Activated CD4-positive, CD25-positive, alpha-beta regulatory T cell treated with anti-CD3 and anti-CD28 coated beads, Interleukin-2, amount 50 U/mL, for 16 hours (primary cell): ENCODE measurements at regions not wholly inside any gene's neighbourhood (a gene's known extent, or its start where the extent isn't known, plus 50 kb on each side); places are given as distances from the start of the nearest gene placed in this dataset.

ENCODE experiments used
- DNase-seq: peaks from one replicate; pipeline ENCODE4 v3.0.0-alpha.2; 2020; ENCODE audit warnings: low read depth, low spot score

DNA sequence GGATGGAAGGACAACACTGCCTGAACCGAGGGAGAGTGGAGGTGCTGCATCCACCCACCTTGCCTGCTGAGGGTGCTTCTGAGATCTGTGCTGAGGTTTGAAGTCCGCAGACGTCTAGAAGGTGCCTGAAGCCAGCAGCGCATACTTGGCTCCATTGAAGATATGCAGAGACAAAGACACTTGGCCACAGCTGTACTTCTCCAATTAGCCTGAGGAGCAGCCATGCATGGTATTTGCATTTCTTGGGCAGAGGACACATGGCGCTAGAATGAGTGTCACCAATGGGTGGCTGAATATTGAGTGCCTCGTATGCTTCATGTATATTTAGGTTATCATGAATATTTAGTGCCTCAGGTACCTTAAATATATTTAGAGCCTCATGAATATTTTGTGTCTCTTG lies 128.7 kb upstream of the ATP6AP2 start:
- DNase-seq, result no peak

DNA sequence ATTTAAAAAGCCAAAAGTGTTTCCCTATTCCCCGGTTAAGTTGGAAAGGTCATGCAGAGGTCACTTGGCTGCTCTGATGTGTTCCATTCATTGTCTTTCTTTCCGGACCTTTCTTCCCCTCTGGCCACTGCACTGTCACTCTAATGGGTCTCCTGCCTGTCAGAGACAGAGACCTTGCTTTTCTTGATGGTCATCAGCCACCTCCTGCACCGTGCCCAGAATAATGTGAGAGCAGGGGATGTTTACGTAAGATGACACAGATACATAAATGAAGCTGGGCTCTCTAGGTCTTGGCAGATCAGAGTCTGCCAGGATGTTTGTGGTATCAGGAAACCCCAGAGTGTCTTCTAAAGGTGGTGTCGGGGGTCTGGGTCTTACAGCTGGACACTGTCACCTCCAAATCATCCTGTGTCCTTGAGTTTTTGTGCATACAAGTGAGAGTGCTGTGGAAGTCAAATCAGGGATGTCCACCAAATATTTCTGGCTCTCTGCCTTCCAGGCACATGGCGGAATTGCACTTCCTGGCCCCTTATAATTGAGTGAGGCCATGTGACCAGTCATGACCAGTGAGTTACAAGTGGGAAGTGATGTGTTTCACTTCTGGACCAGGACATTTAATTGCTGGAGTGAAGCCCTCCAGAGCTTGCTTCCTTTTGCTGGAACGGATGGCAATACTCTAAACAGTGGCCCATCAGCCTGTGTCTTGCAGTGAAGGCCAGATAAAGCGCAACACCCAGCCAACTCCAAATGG lies 130.6 kb upstream of the ATP6AP2 start:
- DNase-seq, result no peak

DNA sequence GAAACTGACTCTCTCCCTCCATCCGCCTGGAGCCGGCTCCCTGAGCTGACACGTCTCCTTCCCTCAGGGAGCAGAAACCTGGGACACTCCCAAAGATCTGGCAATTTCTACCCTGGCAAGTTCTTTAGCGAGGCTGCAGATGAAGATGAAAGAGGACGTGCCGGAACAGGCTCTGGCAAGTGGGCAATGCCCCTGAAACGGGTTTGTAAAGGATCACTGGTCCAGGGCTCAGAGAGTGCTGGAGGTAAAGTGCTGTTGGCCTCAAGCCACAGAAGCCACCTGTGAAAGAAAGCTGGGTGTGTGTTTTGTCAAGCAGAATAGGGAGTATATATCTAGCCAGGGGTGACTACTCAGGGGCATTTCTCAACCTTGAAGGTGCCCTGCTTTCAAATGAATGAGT lies 131.4 kb upstream of the ATP6AP2 start:
- DNase-seq, result no peak

DNA sequence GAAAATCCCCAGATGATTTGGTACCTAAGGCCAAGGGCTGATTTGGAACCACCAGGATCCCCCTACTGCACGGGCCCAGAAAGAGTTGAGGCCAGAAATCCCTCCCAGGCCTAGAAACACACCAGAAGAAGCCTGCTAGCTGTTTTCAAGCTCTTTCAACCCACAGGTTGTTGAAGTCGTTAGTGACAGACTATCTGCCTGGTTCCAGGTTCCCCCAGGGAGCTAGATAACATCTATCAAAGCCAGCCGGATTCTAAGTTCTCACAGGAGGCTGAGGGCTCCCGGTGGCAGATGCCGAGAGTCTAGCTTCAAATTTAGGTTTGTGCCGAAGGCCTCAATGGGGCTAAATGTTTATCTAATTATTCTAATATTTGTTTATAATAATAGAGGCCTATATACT lies 132.0 kb upstream of the ATP6AP2 start:
- DNase-seq, result no peak

DNA sequence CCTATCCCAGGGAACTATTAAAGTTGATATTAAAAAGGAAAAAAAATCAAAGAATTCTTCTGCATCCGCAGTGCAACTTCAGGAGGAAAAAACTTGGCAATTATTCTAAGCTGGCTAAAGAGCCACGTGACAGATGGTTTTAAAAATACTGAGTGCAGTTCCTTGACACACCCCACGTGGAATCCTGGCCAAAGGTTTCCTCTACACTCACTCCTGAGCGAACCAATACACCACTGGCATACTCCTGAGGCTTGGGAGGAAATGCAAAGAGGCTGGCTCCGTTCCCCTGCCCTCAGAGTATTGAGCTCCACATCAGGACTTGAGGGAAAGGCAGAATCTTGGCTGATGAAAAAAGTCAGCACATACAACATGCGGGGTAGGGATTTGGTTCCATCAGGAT lies 133.8 kb upstream of the ATP6AP2 start:
- no peak for DNase-seq

DNA sequence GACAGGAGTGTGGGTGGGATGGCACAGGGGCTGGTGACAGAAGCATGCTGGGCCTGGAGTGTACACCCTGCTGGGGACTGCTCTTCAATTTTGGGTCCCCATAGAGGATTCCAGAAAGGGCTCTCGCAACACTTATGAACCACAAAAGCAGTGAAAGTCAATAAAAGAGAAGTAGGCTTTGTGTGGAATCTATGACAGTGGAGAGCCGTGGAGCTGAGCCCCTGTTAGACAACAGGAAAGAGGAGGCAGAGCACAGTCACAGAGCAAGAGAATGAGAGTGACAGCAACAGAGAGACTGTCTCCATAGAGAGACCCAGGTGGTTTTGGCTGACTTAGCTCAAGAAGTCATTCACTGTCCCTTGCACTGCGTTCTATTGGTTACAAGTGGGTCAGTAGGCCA lies 135.1 kb upstream of the ATP6AP2 start:
- DNase-seq, result no peak

DNA sequence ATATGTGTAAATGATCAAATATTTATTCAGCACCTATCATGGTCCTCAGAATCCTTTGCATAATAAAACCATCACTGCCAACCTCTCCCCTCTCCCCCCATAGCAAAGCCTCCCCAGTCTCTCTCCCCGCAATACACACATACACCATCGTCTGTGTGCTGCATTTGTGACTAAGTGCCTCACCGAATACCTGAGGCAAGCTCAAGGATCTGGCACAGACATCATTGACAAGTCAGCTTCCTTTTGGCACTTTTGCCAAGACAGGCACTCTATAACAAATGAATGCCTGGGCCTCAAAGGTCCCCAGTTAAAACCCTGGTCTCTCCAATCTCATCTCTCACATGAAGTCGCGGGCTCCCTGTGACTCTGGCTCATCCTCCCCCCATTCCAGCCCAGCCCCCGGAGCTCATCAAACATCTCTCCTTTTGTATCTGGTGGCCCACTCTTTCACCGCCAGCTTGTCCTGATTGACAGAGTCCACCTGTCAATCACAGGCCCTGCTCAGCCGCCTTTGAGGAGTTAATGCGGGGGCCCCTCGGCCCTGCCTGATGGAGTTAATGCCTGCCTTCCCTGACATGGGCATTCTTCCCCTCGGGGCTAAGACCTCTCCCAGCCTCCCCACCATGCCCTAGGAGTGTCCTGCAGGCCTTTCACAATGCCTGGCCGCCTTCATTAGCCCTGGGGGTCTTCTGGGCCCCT lies 135.8 kb upstream of the ATP6AP2 start:
- DNase-seq, result no peak

DNA sequence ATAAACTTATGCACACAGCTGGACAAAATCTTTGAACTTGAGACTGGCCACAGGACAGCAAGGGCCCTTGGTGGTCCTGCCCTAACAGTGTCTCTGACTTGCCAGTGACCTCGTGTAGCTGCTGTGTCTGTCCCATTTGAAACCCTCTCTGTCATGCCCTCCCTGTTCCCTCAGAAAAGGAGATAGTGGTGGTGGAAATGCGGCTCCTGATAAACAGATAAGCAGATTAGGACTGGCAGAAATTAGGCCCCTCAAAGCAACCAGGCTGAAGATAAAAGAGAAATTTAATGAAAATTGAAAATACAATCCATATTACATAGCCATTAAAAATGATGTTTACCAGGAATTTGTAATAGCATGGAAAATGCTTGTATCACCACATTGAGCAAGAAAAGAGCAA lies 136.6 kb upstream of the ATP6AP2 start:
- DNase-seq, result no peak

DNA sequence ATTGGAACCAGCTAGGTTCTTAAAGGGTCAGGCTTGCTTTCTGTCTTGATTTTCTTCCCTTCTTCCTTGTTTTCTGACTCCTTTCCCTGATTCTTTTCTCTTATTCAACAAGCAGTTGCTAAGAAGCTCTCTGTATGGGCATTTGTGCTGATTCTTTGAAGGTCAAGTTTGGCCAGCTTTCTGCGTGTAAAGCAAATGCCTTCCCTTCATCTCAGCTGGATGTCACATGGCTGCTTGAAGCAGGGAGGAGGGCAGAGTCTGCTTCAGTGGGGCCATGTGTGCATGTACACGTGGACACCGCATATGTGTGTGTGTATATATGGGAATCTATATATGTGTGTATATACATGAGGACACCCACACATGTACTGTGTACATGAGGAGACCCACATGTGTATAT lies 139.9 kb upstream of the ATP6AP2 start:
- no peak for DNase-seq

DNA sequence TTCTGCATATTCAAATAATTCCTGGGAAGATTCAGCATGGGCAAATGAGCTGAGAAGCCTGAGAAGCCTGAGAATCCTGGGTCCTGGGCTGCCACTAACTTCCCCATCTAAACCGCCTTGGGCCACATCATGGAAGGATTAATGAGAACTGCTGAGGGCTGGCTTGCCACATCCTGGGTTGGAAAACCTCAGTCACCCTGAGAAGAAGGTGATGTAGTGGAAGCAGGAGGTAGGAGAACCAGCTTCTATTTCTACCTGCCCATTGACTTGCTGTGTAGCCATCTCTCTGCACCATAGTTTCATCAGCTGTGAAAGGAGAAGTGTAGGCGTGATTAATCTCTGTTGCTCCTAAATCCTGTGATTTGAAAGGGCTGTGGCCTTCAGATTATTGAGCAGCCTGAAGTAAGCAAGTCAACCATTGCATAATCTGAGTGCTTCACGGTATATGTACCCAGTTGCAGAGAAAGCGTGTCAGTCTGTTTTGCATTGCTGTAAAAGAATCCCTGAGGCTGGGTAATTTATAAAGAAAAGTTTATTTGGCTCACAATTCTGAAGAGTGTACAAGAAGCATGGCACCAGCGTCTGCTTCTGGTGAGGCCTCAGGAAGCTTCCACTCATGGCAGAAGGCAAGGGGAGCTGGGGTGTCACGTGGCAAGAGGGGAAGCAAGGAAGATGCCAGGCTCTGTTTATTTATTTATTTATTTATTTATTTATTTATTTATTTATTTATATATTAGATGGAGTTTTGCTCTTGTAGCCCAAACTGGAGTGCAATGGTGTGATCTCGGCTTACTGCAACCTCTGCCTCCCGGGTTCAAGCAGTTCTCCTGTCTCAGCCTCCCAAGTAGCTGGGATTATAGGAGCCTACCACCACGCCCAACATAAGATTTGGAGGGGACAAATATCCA lies 140.9 kb upstream of the ATP6AP2 start:
- DNase-seq, result no peak

DNA sequence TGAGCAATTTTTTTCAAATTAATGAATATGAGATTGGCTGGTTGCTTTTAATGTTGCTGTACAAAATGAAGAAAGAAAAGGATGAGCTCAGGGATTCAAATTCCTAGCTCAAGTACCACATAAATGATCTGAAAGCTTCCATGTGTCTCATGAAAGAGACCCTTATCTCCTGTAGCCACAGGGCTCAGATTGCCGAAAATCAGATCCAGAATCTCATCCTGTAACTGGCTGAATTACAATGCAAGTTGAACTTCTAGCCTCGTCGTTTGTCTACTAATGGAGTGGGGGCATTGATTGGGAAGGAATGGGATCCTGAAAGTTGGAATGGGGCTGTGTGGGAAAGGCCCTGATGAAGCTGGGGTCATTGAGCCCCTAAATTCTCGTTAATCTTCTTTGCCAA lies 143.4 kb upstream of the ATP6AP2 start:
- no peak for DNase-seq

DNA sequence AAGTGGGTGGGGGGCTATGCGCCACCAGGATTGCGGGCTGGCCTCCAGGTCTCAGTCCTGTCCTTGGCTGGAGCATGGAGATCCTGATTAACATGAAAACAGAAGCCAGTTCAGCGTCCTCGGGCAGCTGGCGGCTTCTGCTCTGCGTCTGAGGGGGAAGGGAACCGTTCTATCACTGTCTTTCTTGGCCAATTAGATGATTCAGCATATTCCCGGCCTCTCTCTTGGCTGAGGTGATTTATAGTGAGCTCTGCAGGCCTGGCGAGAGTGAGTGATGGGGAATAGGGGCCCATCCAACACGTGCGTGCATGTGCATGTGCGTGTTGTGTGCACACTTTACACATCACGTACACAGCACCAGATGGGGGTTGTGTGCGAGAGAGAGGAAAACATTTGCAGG lies 145.8 kb upstream of the ATP6AP2 start:
- no peak for DNase-seq

DNA sequence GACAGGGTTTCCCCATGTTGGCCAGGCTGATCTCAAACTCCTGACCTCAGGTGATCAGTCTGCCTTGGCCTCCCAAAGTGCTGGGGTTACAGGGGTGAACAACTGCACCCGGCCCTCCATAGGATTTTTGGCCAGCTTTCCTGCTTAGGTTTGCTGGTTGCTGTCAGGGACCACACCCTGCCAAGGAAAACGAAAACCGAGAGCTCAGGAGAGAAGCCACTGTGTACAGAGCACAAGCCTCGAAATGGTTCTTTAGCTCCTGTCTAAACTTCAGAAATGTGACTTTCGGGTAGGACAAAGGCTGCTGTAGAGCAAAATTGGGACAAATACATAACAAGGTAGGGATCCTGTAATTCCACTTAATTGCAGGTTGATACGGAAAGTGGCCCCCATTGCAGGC lies 146.3 kb upstream of the ATP6AP2 start:
- no peak for DNase-seq

DNA sequence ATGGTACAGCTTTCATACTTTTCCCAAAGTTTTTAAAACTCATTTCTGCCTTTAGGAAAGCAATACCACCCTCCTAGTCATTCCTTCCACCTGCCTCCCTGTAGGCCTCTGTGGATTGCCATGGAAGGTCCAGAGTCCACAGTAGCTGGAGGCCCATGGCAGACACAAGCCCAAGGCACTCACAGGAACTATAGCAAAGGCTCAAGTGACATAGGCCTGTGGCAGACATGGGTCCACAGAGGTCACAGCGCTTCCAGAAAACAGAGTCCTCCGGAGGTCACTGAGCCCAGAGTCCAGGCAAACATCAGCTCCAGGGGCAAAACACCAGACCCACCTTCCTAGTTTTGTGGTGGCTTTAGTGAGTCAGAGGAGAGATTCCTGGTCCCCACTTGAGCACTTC lies 147.6 kb upstream of the ATP6AP2 start:
- DNase-seq, result no peak

DNA sequence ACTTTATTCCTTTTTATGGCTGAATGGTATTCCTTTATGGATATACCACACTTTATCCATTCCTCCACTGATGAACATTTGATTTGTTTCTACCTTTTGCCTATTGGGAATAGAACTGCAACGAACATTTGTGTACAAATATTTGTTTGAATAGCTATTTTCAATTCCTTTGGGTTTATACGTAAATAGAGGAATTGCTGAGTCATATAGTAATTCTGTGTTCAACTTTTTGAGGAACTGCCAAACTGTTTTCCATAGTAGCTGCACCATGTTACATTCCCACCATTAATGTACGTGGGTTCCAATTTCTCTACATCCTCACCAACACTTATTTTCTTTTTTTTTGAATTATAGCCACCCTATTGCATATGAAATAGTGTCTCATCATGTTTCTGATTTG lies 156.5 kb upstream of the ATP6AP2 start:
- DNase-seq, result no peak

DNA sequence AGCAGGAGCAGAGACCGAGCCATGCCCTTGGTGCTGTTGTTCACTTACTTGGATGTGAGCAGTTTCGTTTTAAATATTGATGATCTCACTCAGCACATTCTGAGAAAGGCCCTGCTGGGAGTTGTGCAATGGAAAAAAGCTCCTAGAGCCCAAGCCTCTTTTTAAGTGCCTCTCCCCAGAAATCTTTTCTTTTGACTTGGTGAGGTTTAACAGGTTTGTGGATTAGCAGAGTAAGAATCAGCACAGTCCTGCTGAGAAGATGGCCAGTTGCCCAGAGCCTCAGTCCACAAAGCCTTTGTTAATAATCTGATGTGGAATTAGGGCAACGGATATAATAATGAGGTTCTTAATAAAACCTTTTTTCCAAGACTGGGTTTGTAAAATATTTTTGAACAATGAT lies 157.5 kb upstream of the ATP6AP2 start:
- DNase-seq, result no peak

DNA sequence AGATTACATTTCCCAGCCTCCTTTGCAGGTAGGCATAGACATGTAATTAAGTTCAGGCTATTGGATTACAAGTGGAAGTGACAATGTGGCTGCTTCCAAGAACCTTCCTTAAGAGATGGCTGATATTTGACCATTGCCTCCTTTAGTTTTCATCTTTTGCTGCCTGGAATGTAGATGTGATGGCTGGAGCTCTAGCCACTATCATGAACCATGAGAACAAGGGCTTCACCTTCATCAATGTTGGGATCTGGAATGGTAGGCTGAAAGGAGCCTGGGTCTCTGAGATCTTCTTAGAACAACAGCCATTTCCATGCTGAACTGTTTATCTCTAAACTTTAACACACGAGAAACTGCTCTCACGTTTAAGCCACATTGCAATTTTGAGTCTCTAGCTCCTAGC lies 158.7 kb upstream of the ATP6AP2 start:
- no peak for DNase-seq

DNA sequence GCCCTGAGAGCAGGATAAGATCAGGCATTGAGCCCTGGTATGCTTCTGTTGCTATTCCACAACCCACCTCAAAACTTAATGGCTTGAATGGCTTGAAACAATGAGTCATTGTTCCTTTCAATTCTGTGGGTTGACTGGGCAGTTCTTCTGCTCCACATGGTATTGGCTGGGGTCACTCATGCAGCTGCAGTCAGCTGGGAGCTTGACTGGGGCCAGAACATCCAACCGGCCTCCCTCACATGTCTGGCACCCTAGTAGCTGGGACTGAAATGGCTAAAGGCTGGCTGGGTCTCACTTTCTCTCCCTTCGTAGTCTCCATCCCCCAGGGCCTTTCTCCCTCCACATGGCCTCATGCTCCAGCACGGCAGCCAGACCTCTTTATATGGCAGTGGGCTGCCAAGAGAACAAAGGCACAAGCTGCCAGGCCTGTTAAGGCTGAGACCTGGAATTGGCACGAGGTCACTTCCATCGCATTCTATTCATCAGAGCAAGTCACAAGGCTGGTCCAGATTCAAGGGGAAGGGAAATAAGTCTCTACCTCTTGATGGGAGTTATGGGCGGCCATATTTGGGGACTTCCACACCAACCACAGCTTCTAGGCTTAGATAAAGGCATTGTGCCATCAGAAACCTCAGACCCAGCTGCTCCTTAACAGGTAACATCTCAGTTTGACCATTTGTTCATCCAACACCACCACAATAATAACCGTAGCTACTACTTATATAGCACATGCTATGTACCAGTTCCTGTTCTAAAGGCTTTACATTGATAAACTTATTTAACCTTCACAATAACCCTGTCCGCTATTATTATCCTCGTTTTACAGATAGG lies 159.7 kb upstream of the ATP6AP2 start:
- DNase-seq, result no peak

DNA sequence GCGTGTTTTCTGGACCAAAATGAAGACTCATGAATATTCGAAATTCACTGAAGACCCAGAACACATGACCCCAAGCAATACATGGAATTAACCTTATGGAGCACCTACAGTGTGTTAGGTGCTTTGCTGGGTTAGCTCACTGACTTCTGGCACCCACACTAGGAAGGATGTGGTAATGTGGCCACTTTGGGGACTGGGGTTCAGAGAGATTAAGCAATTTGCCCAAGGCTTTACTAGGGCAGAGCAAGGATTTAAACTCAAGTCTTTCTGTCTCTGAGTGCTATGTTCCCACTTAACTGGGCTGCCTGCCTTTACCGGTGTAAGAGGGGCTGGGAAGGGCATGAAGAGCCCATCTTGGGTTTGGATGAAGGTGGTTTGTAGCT lies 162.0 kb upstream of the ATP6AP2 start:
- peak; percentile 7 for DNase-seq

DNA sequence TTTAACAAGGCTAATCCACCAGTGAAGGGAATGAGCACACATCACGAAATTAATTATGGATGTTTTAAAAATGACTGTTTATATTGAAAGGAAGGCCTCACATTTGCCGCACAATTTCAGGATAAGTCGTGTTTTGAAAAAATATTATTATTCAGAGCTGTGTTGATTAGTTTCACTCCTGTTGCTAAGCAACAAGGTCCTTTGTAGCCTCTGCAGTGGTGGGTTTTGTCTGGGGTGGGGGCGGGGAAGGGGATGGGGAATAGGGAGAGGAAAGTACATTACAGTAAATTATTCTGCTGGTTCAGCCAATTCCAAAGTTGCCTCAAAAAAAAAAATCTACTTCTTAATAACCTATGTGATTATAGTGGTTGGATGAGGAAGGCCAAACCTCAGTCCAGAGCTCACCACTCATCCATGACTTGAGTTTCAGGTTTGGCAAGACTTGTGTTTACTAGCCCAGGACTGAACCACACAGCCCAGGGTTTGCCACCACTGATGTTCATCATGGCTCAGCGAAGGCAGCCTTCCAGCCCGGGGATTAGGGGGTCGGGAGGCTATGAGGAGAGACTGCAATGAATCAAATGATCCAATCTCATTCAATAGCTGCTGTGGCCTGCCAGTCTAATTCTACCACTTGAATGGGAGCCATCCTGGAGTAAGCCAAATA lies 162.5 kb upstream of the ATP6AP2 start:
- no peak for DNase-seq

DNA sequence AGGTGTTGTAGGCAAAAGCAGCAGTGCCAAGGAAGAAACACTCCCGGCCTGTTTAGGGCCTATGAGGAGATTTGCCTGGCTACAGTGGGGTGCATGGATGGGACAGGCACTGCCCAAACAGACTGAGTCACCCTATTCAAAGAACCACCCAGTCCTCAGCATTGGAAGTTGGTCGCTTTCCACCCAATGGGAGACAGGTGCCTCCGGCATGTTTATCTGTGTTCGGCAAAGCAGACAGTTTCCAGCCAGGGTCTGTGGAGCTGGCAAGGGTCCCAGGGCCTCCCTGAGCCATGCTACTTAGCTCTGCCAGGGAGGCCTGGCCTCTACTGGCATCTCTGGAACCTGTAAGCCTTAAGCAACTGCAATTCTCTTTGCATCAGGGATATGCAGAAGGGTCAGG lies 165.1 kb upstream of the ATP6AP2 start:
- no peak for DNase-seq
